ENCODE measurements at regions not wholly inside any gene's neighbourhood (a gene's known extent, or its start where the extent isn't known, plus 50 kb on each side); places are given as distances from the start of the nearest gene placed in this dataset.

DNA sequence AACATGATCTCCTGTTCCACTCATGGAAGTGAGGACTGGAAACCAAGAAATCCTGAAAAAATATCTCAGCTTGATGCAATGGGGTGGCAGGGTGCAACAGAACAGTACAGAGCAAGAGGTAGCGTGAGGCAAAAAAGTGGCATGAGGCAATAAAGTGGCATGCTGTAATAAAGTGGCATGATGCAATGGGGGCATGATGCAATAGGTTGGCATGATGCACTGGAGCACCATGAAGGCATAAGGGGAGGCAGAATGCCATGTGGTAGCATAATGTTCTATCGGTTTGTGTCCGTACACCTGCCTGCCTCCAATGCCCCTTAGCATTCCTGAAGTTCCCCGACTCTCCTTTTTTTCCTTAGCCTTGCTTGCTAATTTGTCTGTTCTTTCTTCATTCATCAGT is 648.4 kb downstream of the TMEM182 start:
- FAIRE-seq (no peak), DNase-seq (ENCODE audit: low read depth, low spot score) (no peak)
- H4K20me1 ChIP-seq (replicated peaks; ENCODE audit: control insufficient read depth, extremely low read depth, insufficient read depth, low read length): no peaks in the 10 kb centered on the region
- no peaks in the 10 kb centered on the region for H3K36me3 ChIP-seq (ENCODE audit: control insufficient read depth in 2 of 2, extremely low read depth in 1 of 2, insufficient read depth in 2 of 2, low read length in 2 of 2)
- dilution Hi-C loops (cut with MboI; ENCODE audit: extremely low pct_ligation_motif_present, low sequenced_read_pairs) (no loop called here), intact Hi-C loops (cut with micrococcal nuclease) (no loop called here)
- ChIA-PET CTCF (no interaction called here), POLR2A (no interaction called here)
- TF ChIP-seq FOS (IDR thresholded peaks at IDR 0.05; ENCODE audit: borderline replicate concordance, insufficient read depth, low read length): no peak
- no peak for TF ChIP-seq MYC (IDR thresholded peaks at IDR 0.05; ENCODE audit: low read depth, low read length)
- no peak for TF ChIP-seq GATA2 (IDR thresholded peaks at IDR 0.05; ENCODE audit: insufficient read depth, insufficient read length, low read depth, low read length)
- TF ChIP-seq JUN (IDR thresholded peaks at IDR 0.05; ENCODE audit: borderline replicate concordance, insufficient read depth, insufficient read length, low read depth): no peak
- no peak for TF ChIP-seq EZH2 (IDR thresholded peaks at IDR 0.05; ENCODE audit: borderline replicate concordance, low read depth, low read length, severe bottlenecking)
- no peak overlapping the region for H2AFZ ChIP-seq (ENCODE audit: low read depth, low read length)
- no peak overlapping the region for H3K27ac ChIP-seq (ENCODE audit: insufficient read depth, low read depth, low read length)
- no TSS peak for BruUV-seq (replicated peaks)
- H3K4me3 ChIP-seq (replicated peaks in 1 of 3; ENCODE audit: insufficient read depth in 1 of 3, low read depth in 1 of 3, low read length in 3 of 3): no peak overlapping the region
- no peaks in the 10 kb centered on the region for H3K4me1 ChIP-seq (ENCODE audit: control insufficient read depth, extremely low read depth, insufficient read depth, low read length)
- no peaks in the 10 kb centered on the region for H3K9me1 ChIP-seq (replicated peaks; ENCODE audit: control insufficient read depth, extremely low read depth, insufficient read depth, low read length)
- H3K4me2 ChIP-seq (ENCODE audit: insufficient read depth, low read length): no peak overlapping the region
- H3K27me3 ChIP-seq (ENCODE audit: control insufficient read depth in 2 of 2, insufficient read depth in 2 of 2, low read length in 2 of 2): no peaks in the 10 kb centered on the region
- peaks cover 8% of the 10 kb centered on the region for H3K9me3 ChIP-seq (replicated peaks; ENCODE audit: control insufficient read depth, insufficient read depth, low read length)
- no peaks in the 10 kb centered on the region for H3K79me2 ChIP-seq (ENCODE audit: control insufficient read depth, insufficient read depth, low read length)
- H3K9ac ChIP-seq (replicated peaks; ENCODE audit: extremely low read depth, insufficient read depth, low read length): no peak overlapping the region

DNA sequence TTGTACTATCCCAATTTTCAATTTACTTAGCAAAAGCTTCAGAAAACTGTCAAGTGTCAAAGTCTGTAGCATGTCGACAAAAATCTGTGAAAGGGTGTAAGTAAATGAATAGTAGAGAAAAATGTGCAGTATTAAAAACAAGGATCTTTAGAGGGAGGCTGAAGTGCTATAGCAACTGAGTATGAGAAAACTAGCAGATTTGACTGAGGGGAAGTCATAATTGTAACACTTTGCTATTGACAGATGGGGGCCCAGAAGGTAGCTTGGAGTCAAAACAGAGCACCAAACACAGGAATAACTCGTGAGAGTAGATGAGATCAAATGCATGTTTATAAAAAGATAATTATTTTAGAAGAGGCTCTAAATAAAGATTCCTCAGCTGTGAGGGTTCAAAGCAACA is 657.7 kb downstream of the TMEM182 start:
- no peak overlapping the region for H3K4me3 ChIP-seq (replicated peaks in 1 of 3; ENCODE audit: insufficient read depth in 1 of 3, low read depth in 1 of 3, low read length in 3 of 3)
- no peak overlapping the region for H3K27ac ChIP-seq (ENCODE audit: insufficient read depth, low read depth, low read length)
- no peaks in the 10 kb centered on the region for H3K9me3 ChIP-seq (replicated peaks; ENCODE audit: control insufficient read depth, insufficient read depth, low read length)
- dilution Hi-C loops (cut with MboI; ENCODE audit: extremely low pct_ligation_motif_present, low sequenced_read_pairs): no loop called here
- intact Hi-C loops (cut with micrococcal nuclease): no loop called here
- BruUV-seq (replicated peaks): no TSS peak
- no peak overlapping the region for H3K9ac ChIP-seq (replicated peaks; ENCODE audit: extremely low read depth, insufficient read depth, low read length)
- no peaks in the 10 kb centered on the region for H3K4me1 ChIP-seq (ENCODE audit: control insufficient read depth, extremely low read depth, insufficient read depth, low read length)
- H3K36me3 ChIP-seq (ENCODE audit: control insufficient read depth in 2 of 2, extremely low read depth in 1 of 2, insufficient read depth in 2 of 2, low read length in 2 of 2): no peaks in the 10 kb centered on the region
- H3K79me2 ChIP-seq (ENCODE audit: control insufficient read depth, insufficient read depth, low read length): no peaks in the 10 kb centered on the region
- H3K27me3 ChIP-seq (ENCODE audit: control insufficient read depth in 2 of 2, insufficient read depth in 2 of 2, low read length in 2 of 2): no peaks in the 10 kb centered on the region
- DNase-seq (ENCODE audit: low read depth, low spot score) (no peak), FAIRE-seq (no peak)
- H3K4me2 ChIP-seq (ENCODE audit: insufficient read depth, low read length): no peak overlapping the region
- ChIA-PET POLR2A (no interaction called here), CTCF (no interaction called here)
- TF ChIP-seq POLR2AphosphoS5 (IDR thresholded peaks at IDR 0.05; ENCODE audit: insufficient read depth, low read depth, low read length): no peak
- no peak for TF ChIP-seq EZH2 (IDR thresholded peaks at IDR 0.05; ENCODE audit: borderline replicate concordance, low read depth, low read length, severe bottlenecking)
- TF ChIP-seq MYC (IDR thresholded peaks at IDR 0.05; ENCODE audit: low read depth, low read length): no peak
- TF ChIP-seq JUN (IDR thresholded peaks at IDR 0.05; ENCODE audit: borderline replicate concordance, insufficient read depth, insufficient read length, low read depth): no peak
- TF ChIP-seq CTCF (IDR thresholded peaks at IDR 0.05; ENCODE audit: extremely low read depth in 1 of 2, insufficient read depth in 1 of 2, low read depth in 1 of 2, low read length in 2 of 2): no peak
- TF ChIP-seq GATA2 (IDR thresholded peaks at IDR 0.05; ENCODE audit: insufficient read depth, insufficient read length, low read depth, low read length): no peak
- no peak for TF ChIP-seq FOS (IDR thresholded peaks at IDR 0.05; ENCODE audit: borderline replicate concordance, insufficient read depth, low read length)
- no peak for TF ChIP-seq POLR2A (IDR thresholded peaks at IDR 0.05; ENCODE audit: low read depth, low read length)
- TF ChIP-seq MAX (IDR thresholded peaks at IDR 0.05; ENCODE audit: insufficient read depth, insufficient read length): no peak
- no peak overlapping the region for H2AFZ ChIP-seq (ENCODE audit: low read depth, low read length)
- no peaks in the 10 kb centered on the region for H4K20me1 ChIP-seq (replicated peaks; ENCODE audit: control insufficient read depth, extremely low read depth, insufficient read depth, low read length)
- no peaks in the 10 kb centered on the region for H3K9me1 ChIP-seq (replicated peaks; ENCODE audit: control insufficient read depth, extremely low read depth, insufficient read depth, low read length)

Measured in endothelial cell of umbilical vein (primary cell).